Right lobe of liver (tissue), 6 donors: ENCODE measurements at regions not wholly inside any gene's neighbourhood (a gene's known extent, or its start where the extent isn't known, plus 50 kb on each side); places are given as distances from the start of the nearest gene placed in this dataset.
"Not testable (repeated sequence)": the region's sequence is repeated elsewhere in the genome, so short reads cannot be mapped to it uniquely, and the experiment has no call there.

Source experiments
- ATAC-seq, 4 donors: fragments of 200-7000 bp; cut with Tn5 transposase; one replicate each; pipeline ENCODE4 v1.9.1; 2020; ENCODE audit warnings: mild to moderate bottlenecking in 4 of 4, moderate library complexity in 4 of 4
- DNase-seq, 3 donors: peaks; one replicate each; pipeline ENCODE4 v3.0.0-alpha.2; 2020
- H3K27ac ChIP-seq, 3 donors: fragments of 200-600 bp; one replicate each; pipeline ENCODE4 v1.8.0; 2022
- H3K27me3 ChIP-seq, 2 donors: fragments of 200-600 bp; one replicate each; pipeline ENCODE4 v1.8.0; 2022
- H3K36me3 ChIP-seq, 4 donors: fragments of 200-600 bp; sonication (generic) in 1 of 4; one replicate each; pipeline versions ENCODE4 v1.5.1 to v1.8.0; 2017 to 2022; ENCODE audit warnings: control low read depth in 1 of 4
- H3K4me1 ChIP-seq, 4 donors: fragments of 200-600 bp; sonication (generic) in 1 of 4; one replicate each; pipeline versions ENCODE4 v1.5.1 to v1.8.0; 2017 to 2022; ENCODE audit warnings: control low read depth in 1 of 4
- H3K4me3 ChIP-seq, 3 donors: fragments of 200-600 bp; one replicate each; pipeline ENCODE4 v1.8.0; 2022
- H3K9me3 ChIP-seq, 4 donors: fragments of 200-600 bp; sonication (generic) in 1 of 4; one replicate each; pipeline versions ENCODE4 v1.5.1 to v1.8.0; 2017 to 2022; ENCODE audit warnings: control low read depth in 1 of 4
- CTCF ChIP-seq, 4 donors: fragments of 200-600 bp in 3 of 4; fragments of 450-650 bp in 1 of 4; IDR thresholded peaks; one replicate each; pipeline versions ENCODE4 v1.5.1 to v1.8.0; 2016 to 2022; ENCODE audit warnings: antibody characterized with exemption in 4 of 4, mild to moderate bottlenecking in 2 of 4
- POLR2A ChIP-seq: fragments of 450-650 bp; IDR thresholded peaks from one replicate; pipeline ENCODE4 v1.6.1; 2017; ENCODE audit warnings: antibody characterized with exemption, mild to moderate bottlenecking
- WGBS: methylation state at CpG from one replicate; pipeline ENCODE4 v1.1.6; 2018; ENCODE audit warnings: low coverage, low lambda C conversion rate; ENCODE audit not compliant: insufficient coverage; ENCODE audit errors: missing lambda C conversion rate; 5-methylcytosine and 5-hydroxymethylcytosine counted together
- intact Hi-C, 2 donors: fragments of 100-400 bp; cut with DNase I; formaldehyde crosslinking; loops; one replicate each; pipeline versions ENCODE4 v1.11.2 to v1.14.1; 2022
- donor health status: DM: no; HTN: yes; CAD: no.
- donor health status: DM: no; HTN: no; CAD: no.
- donor health status: DM: no; HTN: no; CAD: no.
- donor health status: DM: no; HTN: yes; CAD: no.
- donor health status: DM: no; HTN: yes; CAD: no.

- TF ChIP-seq CTCF (IDR thresholded peaks at IDR 0.05), result peak in 3 of 4 donors; percentile 11 to 39 (median 31)
- H3K36me3 ChIP-seq, H3K27me3 ChIP-seq, H3K9me3 ChIP-seq, intact Hi-C loops, H3K4me1 ChIP-seq, DNase-seq, H3K27ac ChIP-seq, H3K4me3 ChIP-seq: not testable (repeated sequence)
- peak in 1 of 4 donors; percentile 35 for ATAC-seq
- WGBS, result 70% methylated on average over 3 of the region's 3 CpGs
These were observed 296.6 kb downstream of the ZNF37A start for GRCh38 chr10:38390725-38391124.

- 100% methylated on average over 1 of the region's 1 CpG for WGBS
- H3K27ac ChIP-seq, DNase-seq, H3K27me3 ChIP-seq, H3K4me1 ChIP-seq, H3K36me3 ChIP-seq, H3K9me3 ChIP-seq, intact Hi-C loops, ATAC-seq, H3K4me3 ChIP-seq: not testable (repeated sequence)
These were observed 301.3 kb downstream of the ZNF37A start for GRCh38 chr10:38395465-38395864.

GRCh38 chr10:38396178-38396954 lies 302.2 kb downstream of the ZNF37A start:
- ATAC-seq, result peak in 1 of 4 donors; percentile 23
- 80% methylated on average over 2 of the region's 2 CpGs for WGBS

GRCh38 chr10:38401565-38401964 lies 307.4 kb downstream of the ZNF37A start:
- H3K36me3 ChIP-seq, intact Hi-C loops, H3K4me1 ChIP-seq, H3K27me3 ChIP-seq, DNase-seq, ATAC-seq, H3K9me3 ChIP-seq: not testable (repeated sequence)
- WGBS, result 52% methylated on average over 5 of the region's 13 CpGs
- H3K27ac ChIP-seq, result peak overlapping the region in 1 of 3 donors; percentile 90
- H3K4me3 ChIP-seq, result peak overlapping the region; percentile 69 to 78 (median 75)

More at GRCh38 chr10:38396178-38396954, 302.2 kb downstream of the ZNF37A start:
- DNase-seq, H3K4me3 ChIP-seq, H3K27ac ChIP-seq, H3K36me3 ChIP-seq, H3K27me3 ChIP-seq, intact Hi-C loops, H3K9me3 ChIP-seq, H3K4me1 ChIP-seq: not testable (repeated sequence)

- peak overlapping the region; percentile 69 to 78 (median 75) for H3K4me3 ChIP-seq
- H3K9me3 ChIP-seq, H3K36me3 ChIP-seq, H3K27me3 ChIP-seq, intact Hi-C loops, H3K4me1 ChIP-seq: not testable (repeated sequence)
- TF ChIP-seq CTCF (IDR thresholded peaks at IDR 0.05) (peak in 2 of 4 donors; percentile 5 to 23), POLR2A (peak; percentile 34)
- ATAC-seq (peak; percentile 100), DNase-seq (peak; percentile 94 to 97 (median 97))
- no CpG with 5 or more reads among the region's 110 CpGs for WGBS
- peak overlapping the region; percentile 77 to 90 (median 79) for H3K27ac ChIP-seq
These were observed 308.6 kb downstream of the ZNF37A start for GRCh38 chr10:38402442-38403346.

GRCh38 chr10:38403347-38404117 lies 309.4 kb downstream of the ZNF37A start:
- H3K27me3 ChIP-seq, H3K36me3 ChIP-seq, ATAC-seq, intact Hi-C loops, H3K4me1 ChIP-seq, DNase-seq, H3K9me3 ChIP-seq: not testable (repeated sequence)
- H3K27ac ChIP-seq, result peak overlapping the region; percentile 73 to 86 (median 79)
- peak overlapping the region; percentile 37 to 78 (median 48) for H3K4me3 ChIP-seq
- 78% methylated on average over 22 of the region's 23 CpGs for WGBS

GRCh38 chr10:38423634-38424033 lies 329.5 kb downstream of the ZNF37A start:
- H3K4me3 ChIP-seq, intact Hi-C loops, H3K4me1 ChIP-seq, DNase-seq, H3K9me3 ChIP-seq, H3K27me3 ChIP-seq, H3K27ac ChIP-seq, H3K36me3 ChIP-seq, ATAC-seq: not testable (repeated sequence)
- WGBS, result 78% methylated on average over 1 of the region's 1 CpG

GRCh38 chr10:38430242-38430641 lies 336.1 kb downstream of the ZNF37A start:
- intact Hi-C loops, H3K27ac ChIP-seq, H3K9me3 ChIP-seq, DNase-seq, H3K36me3 ChIP-seq, ATAC-seq, H3K4me3 ChIP-seq, H3K4me1 ChIP-seq, H3K27me3 ChIP-seq: not testable (repeated sequence)
- no CpG with 5 or more reads among the region's 2 CpGs for WGBS
